ENCODE measurements at regions not wholly inside any gene's neighbourhood (a gene's known extent, or its start where the extent isn't known, plus 50 kb on each side); places are given as distances from the start of the nearest gene placed in this dataset.

GRCh38 chr6:104402572-104402971 lies 457.1 kb downstream of the HACE1 start:
- no peak for TF ChIP-seq CTCF (IDR thresholded peaks at IDR 0.05)

DNA sequence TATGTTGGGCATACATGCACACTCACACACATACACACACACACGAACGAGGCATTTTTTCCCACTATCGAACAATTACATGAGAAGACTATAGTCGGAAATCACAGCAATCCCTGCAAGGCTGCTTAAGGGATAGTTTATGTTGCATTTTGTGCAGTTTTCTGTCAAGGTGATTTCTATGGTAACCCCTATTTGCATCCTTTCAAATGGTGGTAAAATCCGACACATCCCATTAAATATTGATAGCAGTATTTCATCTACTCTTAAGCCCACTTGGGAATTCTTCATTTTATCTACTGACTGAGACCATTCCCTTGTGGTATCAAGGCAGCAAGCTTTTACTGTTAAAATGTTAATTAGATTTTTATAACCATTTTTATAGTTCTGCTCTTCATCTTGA lies 457.8 kb downstream of the HACE1 start:
- no peak for TF ChIP-seq CTCF (IDR thresholded peaks at IDR 0.05)

DNA sequence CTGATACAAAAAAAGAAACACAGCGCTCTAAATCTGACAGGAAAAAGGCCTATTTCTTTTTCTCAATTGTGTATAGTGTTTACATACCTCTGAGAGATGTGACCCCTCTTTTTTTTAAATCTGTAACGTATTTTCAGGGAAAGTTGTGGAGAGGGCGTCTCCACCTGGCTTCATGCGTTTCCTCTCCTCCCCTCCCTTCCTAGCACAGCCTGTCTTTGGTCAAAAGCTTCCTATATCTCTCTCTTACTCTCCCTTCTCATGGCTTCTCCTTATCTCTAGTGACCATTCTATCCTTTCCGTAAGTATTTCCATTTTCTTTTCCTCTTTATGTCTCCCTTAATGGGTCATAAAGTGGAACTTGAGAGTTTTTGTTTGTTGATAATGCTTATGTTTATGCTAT lies 458.9 kb downstream of the HACE1 start:
- TF ChIP-seq CTCF (IDR thresholded peaks at IDR 0.05), result no peak

GRCh38 chr6:104396077-104396476 lies 463.6 kb downstream of the HACE1 start:
- no peak for TF ChIP-seq CTCF (IDR thresholded peaks at IDR 0.05)

DNA sequence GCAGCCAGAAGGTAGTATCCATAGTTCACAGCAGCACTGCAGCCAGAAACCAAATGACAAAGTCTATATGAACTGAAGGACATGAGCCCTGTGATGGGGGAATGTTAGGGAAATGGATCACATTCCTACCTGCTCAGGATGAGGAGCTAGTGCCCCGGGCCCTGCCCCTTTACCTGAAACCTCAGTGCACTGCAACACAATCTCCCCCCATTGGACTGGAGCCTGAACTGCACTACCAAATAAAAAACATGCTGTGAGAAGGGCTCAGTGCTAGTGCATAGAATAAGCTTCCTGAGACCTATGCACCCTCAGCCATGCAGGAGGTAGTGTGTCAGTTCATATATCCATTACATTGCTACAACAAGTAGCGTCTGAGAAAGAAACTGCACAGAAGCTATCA lies 477.8 kb downstream of the HACE1 start:
- TF ChIP-seq CTCF (IDR thresholded peaks at IDR 0.05), result no peak

DNA sequence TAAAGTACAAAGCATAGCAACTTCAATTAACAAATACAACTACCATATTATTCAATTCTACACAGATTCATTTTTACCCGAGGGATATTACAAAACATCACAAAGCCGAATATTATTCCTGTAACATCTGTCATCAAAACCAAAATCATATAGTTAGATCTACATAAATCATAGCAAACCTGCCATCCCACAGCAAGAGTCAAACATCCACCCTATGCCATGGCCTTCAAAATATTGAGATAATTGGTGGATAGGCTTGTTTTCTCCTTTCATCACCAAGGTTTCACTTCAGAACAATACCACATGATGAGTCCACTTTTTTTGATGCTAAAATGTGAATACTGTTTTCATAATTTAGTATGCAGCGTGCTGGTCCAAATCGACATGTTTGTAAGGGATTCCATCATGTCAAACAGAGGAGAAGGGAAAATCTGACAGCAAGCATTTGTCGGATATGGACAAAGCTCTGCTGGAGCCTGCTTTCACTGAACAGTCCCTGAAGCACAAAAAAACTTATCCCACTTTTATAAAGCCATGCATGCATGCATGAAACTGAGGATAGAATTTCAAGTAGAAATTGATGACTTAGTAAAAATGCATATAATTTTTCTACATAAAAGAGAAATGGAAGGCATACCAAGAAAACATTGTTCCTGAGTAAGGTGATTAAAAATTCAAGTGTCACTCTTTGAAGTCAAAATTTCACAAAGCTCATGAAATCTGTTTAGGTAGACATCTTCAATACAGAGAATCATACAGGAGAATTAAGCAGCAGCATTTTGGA lies 494.1 kb downstream of the HACE1 start:
- TF ChIP-seq CTCF (IDR thresholded peaks at IDR 0.05), result no peak

DNA sequence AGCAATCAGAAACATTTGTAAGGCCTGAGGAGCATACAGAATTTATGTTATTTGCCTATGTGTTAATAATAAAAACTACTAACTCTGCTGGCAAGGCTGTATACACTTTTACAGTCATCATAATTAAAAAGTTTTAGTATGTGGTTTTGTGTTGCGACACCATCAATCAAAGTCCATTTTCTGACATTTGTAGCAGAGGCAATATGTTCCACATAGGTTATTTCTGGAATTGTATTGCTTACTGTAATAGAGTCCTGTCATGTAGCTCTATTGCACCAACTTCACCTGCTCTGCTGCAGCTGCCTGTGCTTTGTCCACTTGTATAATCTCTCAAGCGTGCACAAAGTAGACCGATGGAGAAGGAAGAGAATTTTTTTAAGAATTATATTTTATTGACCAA lies 501.8 kb downstream of the HACE1 start:
- TF ChIP-seq CTCF (IDR thresholded peaks at IDR 0.05), result no peak

DNA sequence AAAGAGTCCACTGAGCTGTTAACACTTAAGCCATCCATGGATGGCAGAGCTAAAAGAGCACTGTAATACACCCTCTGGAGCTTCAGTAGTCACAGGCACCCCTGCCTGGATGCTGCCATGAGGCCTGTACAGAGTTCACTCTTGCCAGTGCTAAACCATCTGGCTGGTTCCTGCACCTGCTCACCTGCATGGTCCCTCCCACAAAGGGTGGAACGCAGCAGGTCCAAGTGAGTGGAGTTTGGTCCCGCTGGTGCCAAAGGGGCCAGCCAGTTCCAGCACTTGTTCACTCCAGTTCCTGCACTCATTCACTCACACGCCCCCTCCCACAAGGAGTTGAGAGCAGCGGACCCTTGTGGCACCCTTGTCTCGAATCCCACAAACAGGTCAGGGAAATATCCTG lies 503.5 kb downstream of the HACE1 start:
- no peak for TF ChIP-seq CTCF (IDR thresholded peaks at IDR 0.05)
